HG02852 (cell line): ENCODE measurements at regions not wholly inside any gene's neighbourhood (a gene's known extent, or its start where the extent isn't known, plus 50 kb on each side); places are given as distances from the start of the nearest gene placed in this dataset.
A peak's percentile ranks its signal among the peaks of the same experiment; 100 is the strongest.

Experiments used
- ATAC-seq: cut with Tn5 transposase; IDR thresholded peaks from one replicate; pipeline ENCODE4 v1.9.1; 2021; ENCODE audit warnings: mild to moderate bottlenecking, moderate library complexity; ENCODE audit not compliant: unreplicated experiment

DNA sequence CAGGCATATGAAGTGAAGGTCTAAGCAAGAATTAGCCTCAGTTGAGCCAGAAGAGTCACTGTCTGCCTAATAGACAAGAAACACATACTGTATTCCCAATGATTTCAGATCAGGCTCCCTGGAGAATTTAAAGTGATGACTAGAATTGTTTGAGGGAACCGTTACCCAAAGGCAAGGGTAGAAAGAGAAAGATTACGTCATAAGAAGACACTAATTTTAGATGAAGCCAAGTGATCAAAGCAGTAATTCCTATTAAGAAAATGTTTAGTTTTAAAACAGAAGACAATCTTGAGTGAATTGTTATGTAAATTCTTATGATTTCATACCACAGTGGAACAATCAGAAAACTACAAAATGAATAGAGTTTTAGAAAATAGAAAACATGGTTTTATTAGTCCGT is 194.5 kb upstream of the ARSJ start:
- ATAC-seq: no peak

DNA sequence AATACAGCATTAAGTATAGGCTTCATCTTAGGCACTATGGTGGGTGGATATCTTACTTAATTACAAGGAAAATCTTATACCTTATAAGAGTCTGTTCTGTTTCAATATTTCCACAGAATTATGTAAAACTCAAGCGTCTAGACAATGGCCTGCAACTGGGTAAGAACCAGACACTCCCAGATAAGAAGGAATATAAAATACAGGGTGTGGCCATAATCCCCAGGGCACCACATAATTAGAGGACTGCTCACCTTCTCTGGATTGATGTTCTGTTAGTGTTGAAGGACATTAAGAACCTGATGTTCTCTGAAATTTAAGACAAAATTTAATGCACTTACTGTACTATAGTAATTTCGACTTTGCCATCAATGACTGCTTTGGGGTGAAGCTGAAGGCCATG is 198.2 kb upstream of the ARSJ start:
- no peak for ATAC-seq

DNA sequence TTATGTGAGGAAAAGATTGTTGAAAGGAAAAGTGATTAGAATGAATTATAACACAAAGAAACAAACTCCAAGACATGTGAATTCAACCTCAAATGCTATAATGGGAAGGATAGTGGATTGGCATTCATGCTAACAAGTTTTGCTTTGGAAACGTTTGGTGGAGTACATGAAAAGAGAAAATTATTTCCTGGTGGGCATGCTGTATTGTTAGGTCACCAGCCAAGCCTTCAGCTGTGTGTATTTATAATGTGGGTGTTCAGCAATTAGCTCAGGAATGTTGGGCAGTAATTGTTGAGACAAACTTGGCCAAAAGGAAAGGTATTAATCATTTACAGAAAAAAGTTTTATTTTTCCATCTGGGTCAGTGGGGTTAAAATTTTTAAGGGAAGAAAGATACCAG is 198.9 kb upstream of the ARSJ start:
- no peak for ATAC-seq

DNA sequence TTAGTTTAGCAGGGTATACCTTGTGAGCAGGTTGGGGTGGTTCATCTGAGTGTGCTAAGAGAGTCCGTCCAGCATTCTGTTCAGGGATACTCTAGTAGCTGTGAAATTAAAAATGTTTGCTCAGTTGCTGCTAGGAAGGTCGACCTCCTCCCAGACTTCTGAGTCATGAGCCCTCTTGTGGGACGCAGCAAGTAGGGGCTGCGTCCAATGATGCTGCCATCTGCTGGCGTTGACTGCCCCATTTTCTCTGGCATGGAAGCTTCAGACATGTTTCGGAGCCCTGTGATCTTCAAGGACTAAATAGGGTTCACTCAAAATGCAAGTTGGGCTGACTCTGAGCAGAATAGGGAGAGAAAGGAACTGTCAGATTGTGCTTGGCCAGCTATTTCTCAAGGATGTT is 201.0 kb upstream of the ARSJ start:
- ATAC-seq: peak; percentile 77

DNA sequence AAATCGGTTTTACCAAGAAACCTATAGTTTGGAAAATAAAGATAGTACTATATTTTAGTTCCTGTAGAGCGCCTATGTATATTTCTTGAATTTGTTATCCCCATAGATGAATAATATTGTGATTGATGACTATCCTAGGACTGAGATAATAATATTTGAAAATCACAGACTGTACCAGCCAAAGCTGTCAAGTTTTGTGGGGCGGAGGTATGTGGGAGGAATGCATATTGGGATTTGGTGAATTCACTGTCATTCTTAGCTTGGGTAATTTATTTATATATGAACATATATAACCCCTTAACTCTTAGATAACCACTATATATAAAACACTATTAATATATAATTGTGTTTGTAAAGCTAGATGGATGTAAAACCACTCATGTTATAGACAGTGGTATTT is 205.5 kb upstream of the ARSJ start:
- no peak for ATAC-seq

DNA sequence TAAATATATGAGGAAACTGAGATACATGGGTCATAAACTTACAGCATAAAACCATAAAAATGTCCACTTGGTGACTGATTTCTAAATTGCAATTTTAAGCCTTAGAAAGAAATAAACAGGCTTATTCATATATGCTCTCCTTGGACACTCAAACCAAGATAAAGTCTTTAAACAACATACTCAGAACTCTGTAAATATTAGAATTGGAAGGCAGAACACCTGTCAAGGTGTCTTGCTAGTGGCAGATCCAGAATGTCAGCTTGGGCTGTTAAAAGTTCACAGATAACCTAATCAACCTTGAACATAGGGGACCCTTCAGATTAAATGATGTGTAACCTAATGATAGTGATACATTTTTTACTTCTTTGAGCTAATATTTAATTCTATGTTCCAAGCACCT is 208.1 kb upstream of the ARSJ start:
- no peak for ATAC-seq

- ATAC-seq: no peak
Measured at GRCh38 chr4:114191496-114191895, 212.0 kb upstream of the ARSJ start.

- no peak for ATAC-seq
Measured at GRCh38 chr4:114192854-114193253, 213.4 kb upstream of the ARSJ start.

GRCh38 chr4:114193624-114194399 is 214.4 kb upstream of the ARSJ start:
- ATAC-seq: no peak

DNA sequence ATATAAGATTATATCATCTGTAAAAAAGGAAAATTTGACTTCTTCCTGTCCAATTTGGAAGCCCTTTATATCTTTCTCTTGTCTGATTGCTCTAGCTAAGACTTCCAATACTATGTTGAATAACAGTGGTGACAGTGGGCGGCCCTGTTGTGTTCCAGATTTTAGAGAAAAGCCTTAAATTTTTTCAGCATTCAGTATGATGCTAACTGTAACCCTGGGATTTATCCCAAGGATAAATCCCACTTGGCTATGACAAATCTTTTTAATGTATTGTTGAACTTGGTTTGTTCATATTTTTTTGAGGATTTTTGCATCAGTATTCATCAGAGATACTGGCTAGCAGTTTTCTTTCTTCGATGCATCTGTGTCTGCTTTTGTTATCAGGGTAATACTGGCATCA is 217.2 kb upstream of the ARSJ start:
- no peak for ATAC-seq

GRCh38 chr4:114200026-114200425 is 220.6 kb upstream of the ARSJ start:
- no peak for ATAC-seq

DNA sequence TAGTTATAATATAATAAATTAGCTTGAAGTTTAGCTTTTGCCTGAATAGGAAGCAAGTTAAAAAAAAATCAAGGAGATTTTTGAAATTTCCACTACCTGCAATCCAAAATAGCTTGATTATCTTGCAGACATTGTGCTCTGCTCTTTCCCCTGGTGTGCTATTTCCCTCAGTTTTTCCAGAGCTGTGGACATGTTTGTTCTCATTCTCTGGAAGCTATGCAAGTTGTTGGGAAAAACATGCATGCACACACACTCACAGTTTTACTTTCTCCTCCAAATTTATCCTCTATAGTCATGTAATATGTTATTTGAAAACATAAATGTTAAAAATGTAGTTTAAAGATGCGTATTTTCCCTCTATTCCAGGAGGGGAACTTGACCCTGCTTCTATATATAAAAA is 225.8 kb upstream of the ARSJ start:
- no peak for ATAC-seq

DNA sequence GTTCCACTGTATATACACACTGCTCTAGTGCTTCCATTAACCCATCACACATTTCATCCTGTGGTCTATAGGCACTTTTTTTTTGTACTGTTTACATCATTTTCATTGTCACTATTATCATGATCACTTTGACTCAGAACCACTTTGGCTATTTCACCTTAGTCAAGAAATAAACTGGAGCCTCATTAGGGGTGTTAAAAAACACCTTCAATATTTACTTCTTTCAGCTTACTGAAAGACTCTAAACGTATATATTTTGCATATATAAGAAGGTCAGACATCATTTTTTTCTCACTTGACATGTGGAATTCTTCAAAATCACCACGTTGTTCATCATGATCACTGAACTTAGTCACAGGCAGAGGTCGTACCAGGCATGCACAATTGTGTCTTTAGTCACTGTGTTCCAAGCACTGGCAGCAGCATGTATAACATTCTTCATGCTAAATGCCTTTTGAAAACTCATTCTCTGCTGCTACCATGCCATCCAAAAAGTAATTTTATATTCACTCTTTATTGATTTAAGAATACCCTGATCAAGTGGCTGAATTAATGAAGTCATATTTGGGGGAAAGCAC is 229.2 kb upstream of the ARSJ start:
- ATAC-seq: no peak

DNA sequence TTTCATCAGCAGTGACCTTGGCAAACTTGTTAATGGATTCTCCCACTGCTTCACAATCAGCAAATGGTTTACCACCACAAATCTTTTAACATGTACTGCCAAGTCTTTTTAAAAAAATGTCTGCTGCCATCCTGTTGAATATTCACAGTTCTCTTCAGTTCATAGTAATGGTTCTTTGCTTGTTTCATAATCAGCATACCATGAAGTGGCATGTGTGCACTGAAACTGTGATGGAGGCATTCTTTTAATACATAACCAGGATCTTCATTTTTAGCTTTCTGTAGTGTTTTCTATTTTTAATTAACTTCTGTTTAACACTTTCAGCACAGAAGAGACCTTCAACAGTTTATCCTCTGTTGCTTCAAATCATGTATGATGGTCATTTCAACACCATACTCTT is 230.1 kb upstream of the ARSJ start:
- ATAC-seq: no peak

DNA sequence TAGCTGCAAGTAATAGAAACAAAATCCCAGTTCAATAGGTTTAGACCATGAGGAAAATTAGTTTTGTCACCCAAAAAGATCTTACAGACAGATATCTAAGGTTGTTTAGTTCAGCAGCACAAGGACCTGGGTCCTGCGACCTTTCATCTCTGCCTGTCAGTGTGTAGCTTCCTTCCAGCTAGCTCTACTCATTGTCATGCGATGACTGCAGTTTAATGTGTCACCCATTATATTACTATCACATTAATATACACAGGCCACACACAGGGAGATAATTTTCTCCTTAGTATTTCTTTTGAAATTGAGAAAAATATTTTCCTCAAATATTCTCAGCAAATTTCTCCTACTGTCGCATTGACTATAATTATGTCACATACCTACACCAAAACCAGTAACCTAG is 232.1 kb upstream of the ARSJ start:
- ATAC-seq: no peak

DNA sequence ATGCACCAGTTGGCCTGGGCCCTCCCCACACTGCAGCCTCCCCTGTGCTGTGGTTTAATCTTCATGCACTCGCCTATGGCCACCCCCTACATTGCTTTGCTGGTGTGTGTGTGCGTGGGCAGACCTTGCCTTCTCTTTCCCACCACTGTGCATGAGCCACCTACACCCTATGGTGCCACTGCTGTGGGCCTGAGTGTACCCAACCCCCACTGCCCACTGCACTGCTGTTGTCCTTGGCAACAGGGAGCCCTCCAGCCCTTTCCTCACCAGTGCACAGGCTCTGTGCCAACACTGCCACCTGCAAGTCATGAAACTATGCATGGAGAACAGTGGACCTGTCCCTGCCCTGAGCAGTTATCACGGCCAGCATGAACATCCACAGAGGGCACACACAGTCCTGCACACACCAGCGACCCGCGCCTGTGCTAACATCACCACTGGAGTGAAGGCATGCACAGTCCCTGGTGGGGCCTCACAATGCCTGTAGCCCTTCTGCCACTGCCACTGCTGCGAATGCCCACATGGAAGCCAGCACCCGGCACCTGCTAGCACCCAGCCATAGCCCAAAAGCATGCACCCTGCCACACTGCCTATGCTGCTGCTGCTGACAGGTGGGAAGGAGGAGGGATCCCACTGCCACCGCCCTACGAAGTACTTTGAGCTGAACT is 237.8 kb upstream of the ARSJ start:
- ATAC-seq: no peak

DNA sequence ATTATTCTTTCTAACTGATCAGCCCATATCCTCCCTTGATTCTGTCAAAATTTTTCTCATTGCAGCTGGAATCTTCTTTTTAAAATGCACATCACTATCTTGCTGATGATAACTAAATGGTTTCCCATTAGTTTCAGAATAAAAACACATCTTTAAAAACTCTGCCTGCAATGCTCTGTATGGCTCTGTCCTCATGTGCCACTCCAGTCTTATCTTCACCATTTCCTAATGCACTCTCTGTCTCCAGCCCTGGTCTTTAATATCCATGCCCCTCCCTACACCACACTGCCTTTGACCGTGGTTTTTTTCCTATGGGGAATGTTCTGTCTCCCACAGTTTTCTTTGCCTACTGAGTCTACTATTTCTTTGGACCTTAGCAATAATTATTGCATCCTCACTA is 244.1 kb upstream of the ARSJ start:
- no peak for ATAC-seq

- ATAC-seq: no peak
Measured at GRCh38 chr4:114225436-114225835, 246.0 kb upstream of the ARSJ start.

GRCh38 chr4:114226179-114226578 is 246.7 kb upstream of the ARSJ start:
- no peak for ATAC-seq

- ATAC-seq: peak; percentile 99
Measured at GRCh38 chr4:114226968-114227760, 247.7 kb upstream of the ARSJ start.

GRCh38 chr4:114229706-114230105 is 250.3 kb upstream of the ARSJ start:
- ATAC-seq: no peak
